G401 (cell line): ENCODE measurements at regions not wholly inside any gene's neighbourhood (a gene's known extent, or its start where the extent isn't known, plus 50 kb on each side); places are given as distances from the start of the nearest gene placed in this dataset.

ENCODE experiments used
- DNase-seq: peaks from one replicate; pipeline ENCODE4 v3.0.0-alpha.2; 2015; ENCODE audit warnings: low spot score
- in situ Hi-C: cut with HindIII; loops from 2 replicates; pipeline ENCODE4 v1.10.0; 2016; ENCODE audit warnings: low sequenced_read_pairs, mixed read lengths

DNA sequence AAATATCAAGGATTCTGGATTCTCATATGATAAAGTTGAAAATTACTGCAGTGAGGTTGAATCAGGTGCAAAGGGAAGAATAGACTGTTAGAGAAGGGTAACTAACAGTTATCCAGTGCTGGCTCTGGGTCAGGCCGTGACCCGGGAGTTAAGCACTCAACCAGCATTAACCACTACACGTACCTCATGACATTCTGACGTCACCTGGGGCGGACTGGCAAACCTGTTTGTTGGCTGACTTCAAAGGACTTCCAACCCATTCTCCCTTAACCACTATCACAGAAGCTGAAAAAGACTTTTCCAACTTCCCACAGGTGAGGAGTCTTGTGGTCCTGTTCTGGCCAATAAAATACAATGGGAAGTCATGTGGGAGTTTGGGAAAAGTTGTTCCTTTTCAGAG is 268.9 kb downstream of the ENC1 start:
- in situ Hi-C loops = no loop called here
- DNase-seq = no peak

DNA sequence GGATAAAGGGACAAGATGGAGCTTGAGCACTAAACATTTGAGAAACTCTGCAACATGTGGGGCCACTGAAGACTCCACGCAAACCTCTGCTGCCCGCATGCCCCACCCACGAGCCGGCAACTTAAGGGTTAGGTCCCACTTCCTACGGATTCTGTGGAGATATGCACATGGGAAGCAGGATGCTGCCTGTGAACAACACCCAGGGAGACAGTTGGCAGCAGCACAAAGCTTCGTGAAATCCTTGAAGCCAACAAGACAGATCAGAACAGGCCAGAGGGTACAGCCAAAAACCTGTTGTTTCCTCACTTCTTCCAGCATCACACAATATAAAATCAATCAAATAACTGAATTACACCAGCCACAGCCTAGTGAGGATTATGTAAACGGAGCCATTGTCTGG is 270.4 kb downstream of the ENC1 start:
- in situ Hi-C loops = no loop called here
- DNase-seq = peak; percentile 8

DNA sequence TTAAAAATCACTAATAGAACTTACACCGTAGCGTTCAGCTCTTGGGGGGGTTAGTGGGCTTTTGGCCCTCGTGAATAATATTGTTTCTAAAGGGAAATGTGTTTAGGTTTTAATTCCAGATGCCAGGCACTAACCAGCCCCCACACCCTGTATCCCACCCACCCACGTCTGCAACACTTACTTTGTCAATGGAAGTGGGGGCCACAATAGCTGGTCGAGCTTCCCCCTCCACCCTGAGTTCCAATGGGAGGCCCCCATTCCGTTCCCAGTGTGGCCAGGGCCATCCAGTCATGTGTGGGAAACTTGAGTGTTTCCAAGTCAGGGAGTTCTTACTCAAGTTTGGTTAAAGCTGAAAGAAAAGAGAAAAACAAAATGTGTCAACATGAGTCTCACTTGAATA is 271.4 kb downstream of the ENC1 start:
- no peak for DNase-seq
- in situ Hi-C loops = no loop called here

DNA sequence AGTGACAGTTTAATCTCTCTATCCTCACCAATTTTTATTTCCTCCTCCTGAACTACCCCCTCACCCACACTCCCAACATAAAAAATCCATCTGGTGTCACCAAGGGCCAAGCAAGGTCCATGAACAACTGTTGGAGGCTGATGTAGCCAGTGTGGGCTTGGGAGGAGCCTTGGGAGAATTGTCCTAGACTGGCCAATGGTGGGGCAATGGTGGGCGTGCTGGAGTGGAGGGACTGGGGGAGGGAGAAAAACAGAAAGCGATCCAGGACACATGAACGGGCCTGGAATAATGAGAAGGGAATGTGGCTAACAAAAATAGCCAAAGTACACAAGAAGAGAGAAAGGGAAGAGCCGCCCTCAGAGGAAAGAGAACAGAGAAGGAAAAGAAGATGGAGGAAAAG is 272.6 kb downstream of the ENC1 start:
- in situ Hi-C loops = no loop called here
- no peak for DNase-seq

DNA sequence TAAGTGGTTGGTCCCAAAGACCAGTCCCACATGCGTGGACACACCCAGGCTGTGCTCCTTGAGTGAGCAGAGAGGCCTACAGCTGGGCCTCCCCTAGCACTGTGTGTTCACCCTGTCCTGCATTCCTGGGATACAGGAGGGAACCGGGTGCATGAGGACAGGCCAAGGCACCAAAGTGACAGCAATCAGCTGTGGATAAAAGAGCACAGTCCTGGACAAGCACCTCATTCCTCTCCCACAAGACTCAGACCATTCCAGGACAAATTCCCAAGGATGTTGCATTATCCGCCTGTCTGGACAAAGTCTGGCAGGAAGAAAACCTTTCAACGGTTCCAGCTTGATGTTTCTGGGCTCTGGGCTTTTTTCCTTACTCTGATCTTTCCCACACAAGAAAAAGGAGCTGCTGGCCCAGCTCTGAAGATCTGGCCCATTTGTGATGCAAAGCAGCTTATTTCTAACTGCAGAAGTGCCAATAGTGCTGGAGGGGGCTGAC is 273.2 kb downstream of the ENC1 start:
- DNase-seq = no peak
- in situ Hi-C loops = no loop called here

DNA sequence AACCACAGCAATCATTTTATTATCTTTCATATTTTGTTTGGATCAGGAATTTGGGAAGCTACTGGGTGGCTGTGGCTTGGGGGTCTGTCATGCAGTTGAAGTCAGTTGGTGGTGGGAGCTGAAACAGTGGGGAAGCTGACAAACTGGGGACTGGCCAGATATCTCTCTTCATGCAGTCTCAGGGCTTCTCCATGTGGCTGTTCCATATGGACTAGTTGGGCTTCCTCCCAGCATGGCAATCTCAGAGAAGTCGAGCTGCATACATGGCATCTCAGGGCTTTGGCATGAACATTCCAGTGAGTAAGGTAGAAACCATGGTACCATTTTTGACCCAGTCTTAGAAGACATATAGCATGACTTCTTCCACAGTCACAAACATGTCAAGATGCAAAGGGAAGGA is 274.8 kb downstream of the ENC1 start:
- in situ Hi-C loops = no loop called here
- no peak for DNase-seq

DNA sequence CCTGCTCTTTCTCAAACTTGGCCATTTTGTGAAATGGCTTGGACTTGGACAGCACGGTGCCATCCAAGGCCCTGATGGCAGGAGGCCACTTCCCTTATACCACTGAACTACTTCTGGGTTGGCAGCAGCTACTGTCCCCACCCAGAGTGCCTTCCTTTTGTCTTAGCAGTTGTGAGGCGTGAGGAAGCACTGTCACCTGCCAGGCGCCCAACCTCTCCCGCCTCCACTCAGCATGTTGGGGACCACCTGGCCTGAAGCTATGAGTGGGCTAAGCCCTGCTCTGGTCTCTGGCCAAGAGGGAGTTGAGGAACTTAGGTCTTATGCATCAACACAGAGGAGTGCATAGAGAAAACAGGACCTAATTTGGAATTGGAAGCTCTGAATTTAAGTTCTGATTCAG is 276.0 kb downstream of the ENC1 start:
- no peak for DNase-seq
- in situ Hi-C loops = no loop called here

DNA sequence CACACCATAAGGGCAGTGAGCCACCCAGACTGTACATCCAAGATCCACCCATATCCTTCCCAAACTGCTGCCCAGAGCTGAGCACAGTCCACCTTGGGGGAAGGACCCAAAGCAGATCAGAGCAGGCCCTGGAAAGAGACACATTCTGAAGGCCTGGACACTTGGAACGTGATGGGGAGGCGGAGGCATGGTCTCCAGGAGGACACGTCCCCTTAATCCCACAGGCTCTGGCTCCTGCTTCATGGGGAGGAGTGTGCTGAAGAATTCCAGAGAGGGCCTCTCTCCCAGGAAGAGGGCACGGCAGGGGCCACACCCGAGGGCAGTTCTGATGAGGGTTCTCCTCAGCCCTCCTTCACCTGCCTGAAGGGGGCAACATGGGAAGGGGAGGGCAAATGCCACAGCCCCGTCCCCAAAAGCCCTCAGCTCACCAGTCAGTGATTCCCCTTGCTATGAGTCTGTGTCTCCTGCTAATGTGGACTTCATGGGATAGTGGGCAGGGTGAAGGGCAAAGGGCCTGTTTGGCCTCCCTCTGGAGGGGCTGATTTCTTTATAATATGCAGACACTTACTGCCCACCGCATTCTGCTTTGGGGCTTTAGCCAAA is 276.8 kb downstream of the ENC1 start:
- in situ Hi-C loops = no loop called here
- no peak for DNase-seq

DNA sequence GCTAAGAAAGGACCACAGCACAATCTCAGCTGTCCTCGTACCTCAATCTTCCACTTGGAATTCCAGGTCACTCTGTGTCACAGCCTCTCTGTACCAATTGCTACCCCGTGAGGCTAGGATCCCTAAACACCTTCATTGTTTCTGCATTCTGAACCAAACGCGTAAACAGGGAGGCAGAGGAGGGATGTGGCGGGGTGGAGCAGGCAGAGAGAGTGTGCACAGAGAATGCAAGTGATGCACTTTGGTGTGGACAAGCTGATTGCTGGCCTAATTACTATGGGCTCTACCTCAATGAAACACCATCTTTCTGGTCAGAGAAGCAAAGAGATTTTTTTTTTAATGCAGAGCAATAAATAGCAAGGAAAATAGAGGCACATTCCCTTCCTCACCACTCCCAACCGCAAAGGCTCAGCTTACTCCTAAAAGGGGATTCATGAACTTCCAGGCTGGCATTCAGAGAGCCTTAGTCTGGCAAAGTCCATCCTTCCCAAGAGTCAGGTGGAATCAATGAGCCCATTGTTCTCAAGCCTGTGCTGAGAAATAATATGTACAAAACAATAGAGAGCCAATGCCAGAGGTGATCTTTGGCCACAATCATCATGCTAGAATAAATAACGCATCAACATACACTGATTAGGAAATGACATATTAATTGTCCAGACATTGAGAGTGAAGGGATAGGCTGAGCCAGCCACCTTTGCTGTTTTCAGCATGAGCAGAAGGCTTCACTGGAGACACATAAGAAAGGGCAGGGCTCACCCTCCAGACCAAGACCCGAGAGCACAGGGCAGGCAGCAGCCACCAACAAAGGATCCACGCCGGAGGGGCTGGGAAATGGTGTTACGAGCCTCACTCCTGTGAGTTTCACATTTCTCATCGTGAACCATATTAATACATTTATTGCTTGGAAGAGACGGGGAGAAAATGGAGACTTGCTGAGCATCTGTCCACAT is 278.8 kb downstream of the ENC1 start:
- no peak for DNase-seq
- in situ Hi-C loops = no loop called here

DNA sequence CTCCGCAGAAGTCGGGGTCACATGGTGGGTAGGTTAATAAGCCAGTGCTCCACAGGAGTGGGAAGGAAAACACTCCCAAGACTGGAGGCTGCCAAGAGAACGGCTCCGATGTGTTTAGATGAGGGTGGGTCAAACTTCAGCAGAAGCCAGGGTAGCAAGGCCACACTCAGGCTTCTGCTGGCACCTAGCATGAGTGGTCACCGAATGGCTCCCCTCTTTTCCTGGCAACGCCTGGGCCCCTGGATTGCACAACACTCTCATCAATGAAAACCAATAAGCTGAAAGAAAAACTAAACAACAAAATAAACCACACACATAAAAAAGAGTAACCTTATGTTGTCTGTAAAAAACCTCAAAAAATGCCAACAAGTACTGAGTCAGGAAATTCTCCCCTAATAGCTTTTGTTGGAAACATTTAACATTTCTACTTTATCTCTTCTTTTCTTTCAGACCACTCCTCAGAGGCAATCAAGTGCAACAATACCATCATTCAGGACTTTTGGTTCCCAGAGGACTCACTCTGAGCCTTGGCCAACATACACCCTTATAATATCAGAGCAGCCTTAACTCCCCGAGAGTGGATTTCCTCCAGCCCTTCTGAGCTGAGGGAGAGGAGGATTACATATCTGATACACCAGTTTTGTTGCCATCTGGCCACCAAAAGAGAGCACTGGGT is 279.9 kb downstream of the ENC1 start:
- no peak for DNase-seq
- in situ Hi-C loops = no loop called here

DNA sequence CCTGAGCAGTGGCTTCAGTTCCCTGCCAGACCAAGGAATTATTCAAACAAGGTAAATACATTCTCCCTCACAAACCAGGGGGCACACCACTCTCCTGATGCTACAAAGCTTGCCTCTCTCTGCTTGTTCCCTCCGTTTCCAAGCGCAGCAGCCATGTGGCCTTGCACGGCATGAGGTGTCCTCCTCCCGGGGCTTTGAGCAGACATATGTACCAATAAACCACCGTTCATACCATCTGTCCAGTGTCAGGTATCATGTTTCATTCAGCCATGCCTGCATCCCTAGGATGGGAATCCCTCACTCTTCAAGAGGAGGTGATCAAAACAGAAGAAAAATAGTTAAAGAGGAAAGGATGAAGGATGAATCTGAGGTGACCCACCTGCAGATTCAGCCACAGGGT is 282.7 kb downstream of the ENC1 start:
- peak; percentile 10 for DNase-seq
- in situ Hi-C loops = no loop called here

DNA sequence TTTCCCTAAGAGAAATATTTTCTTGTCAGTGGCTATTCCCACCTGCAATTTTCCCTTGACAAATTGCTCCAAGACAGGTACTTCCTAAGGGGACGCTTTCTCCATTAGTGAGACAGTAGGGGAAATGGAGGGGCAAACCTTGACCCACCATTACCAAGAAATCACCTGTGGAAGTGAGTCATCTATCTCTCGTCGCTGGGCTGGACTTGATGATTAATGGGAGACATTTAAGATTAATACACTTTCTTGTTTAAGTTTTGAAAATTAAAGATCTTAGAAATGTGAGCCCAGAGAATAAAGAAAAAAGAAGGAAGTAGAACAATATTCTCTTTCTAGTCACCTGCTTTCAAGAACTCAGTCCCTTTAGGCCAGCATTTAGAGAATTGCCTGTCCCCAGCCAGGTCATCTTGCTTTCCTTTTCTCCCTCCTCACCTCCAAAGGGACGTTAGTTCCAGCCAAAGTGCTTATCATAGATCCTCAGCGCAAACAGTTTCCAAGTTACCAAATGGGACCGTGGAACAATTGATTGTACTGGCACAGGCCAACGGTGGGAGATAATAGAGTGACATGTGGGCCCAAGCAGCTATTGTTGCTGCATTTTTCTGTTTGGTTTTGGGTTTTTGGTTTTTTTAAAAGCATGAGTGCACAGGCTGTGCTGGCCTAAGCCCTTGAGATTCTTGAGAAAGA is 284.4 kb downstream of the ENC1 start:
- DNase-seq = no peak
- in situ Hi-C loops = no loop called here

DNA sequence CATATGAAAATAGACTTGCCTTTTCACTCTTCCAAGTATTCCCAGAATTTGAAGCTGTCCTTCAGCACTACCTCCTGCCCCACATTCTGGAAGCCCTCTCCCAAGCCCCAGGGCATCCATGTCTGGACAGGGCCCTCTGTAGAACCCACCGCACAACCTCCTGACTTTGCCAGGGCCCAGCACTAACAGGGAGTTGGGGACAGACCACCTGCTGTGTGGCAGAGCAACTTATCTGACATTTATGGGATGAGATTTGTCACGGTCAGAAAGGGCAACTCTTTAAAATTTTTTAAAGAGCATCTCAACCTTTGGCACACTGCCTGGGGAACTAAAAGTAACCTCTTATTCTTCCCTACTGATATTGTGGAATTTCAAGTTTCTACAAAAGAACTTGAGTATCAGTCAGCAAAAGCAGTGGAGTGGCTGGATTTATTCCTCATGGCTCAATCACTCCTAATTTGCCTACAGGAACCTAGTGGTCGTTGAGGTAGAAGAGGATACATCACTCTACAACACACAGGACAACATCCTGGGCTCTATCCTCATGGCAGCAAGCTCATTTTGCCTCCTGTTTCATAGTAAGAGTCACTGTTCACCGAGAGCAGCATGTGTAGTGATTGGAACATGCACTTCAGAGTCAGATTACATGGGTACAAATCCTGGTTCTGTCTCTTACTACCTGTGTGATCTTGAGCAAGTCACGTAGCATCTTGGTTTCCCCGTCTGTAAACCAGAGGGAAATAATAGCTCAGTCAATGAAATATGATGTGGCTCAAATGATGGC is 285.3 kb downstream of the ENC1 start:
- in situ Hi-C loops = no loop called here
- DNase-seq = no peak

DNA sequence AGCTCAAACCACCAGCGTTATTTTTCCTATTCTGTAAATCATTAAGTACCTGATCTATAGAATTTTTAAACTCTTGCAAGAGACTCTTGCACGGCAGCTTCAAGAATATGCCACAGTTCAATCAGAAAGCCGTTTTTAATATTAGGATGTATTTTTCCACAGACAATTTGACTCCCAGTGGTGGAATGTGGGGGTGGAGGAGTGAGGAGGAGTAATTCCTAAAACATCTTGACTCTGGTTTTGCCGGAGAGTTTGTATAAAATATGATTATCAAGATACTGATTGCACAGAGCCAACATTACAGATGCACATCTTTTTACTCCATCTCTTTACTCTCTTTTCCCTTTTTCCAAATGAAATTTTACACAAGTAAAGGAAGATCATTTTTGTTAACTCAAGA is 288.3 kb downstream of the ENC1 start:
- no peak for DNase-seq
- in situ Hi-C loops = no loop called here

DNA sequence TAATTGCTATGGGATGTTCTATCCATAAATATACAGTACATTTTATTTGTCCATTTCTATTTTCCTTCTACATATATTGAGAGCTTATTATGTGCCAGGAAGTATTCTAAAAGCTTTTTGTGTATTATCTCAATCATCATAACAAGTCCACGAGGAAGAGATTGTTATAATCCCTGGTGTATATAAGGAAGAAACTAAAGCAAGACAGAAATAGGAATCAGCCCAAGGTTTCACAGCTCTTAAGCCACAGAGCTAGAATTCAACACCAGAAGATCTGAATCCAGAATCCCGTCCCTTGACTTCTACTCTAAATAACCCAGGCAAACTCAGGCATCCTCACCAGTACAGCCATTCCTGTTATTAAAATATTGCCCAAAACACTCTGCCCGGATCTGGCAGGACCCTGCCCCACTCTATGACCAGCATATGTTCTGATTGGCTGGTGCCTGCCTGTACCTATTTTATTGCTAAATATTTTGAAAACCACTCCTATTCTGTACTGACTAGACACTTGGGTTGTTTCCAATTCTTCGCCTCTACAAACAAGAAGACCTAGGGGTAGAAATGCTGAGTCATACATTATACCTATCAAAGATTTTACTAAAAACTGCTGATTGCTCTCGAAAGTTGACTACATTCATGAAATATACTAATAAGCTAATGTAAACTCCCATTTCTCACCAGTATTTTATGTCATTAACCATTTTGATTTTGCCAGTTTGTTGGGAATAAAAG is 297.4 kb downstream of the ENC1 start:
- DNase-seq = no peak
- in situ Hi-C loops = no loop called here

DNA sequence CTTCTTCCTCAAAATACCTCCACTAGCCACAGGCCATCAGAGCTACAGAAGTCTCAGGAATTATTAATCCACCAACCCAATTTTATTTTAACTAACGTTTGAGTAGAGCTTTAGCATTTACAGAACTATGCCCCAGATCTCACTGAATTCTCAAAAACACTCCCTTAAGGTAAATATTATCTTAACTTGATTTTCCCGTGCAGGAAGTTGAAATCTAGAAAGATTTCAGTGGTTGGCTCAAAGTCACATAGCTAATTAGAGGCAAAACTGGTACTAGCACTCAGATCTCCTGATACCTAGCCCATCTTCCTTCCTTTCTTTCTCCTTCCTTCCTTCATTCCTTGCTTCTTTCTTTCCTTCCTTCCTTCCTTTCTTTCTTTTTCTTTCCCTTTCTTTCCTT is 298.3 kb downstream of the ENC1 start:
- DNase-seq = no peak
- in situ Hi-C loops = no loop called here

DNA sequence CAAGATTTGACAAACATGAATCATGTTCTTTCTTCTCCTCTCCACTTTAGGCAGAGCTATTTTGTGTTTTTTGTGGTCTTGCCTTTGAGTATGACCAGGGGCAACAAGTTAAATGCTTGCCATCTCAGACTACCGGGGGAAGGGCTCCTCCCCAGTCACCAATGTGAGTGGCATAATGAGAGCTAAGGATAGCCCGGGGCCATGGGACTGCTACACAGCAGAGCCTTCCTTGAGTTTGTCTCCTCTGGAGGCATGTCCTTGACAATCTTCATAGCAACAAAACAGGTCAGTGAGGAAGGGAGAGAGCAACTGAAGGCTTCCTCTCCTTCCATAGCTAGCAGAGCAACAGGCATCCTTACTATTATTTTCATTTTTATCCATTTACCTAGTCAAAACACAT is 299.3 kb downstream of the ENC1 start:
- in situ Hi-C loops = no loop called here
- DNase-seq = no peak

DNA sequence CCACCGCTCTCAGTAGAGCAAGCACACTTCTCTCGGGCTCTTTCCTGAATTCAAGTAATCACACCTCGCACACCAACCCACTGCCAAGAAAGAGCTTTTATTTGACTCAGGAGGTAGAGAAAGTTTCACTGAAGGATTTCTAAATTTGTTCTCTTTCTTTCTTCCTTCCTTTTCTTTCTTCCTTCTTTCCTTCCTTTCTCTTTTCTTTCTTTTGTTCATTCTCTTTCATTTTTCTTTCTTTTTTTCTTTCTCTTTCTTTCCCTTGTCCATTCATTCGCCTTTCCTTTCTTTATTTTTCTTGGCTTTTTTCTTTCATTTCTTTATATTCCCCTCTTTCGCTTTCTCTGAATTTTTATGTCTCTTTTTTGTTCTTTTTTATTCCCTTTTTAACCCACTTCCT is 300.1 kb downstream of the ENC1 start:
- DNase-seq = no peak
- in situ Hi-C loops = no loop called here
